D721Med (cell line): ENCODE measurements at regions not wholly inside any gene's neighbourhood (a gene's known extent, or its start where the extent isn't known, plus 50 kb on each side); places are given as distances from the start of the nearest gene placed in this dataset.
"Not testable (repeated sequence)": the region's sequence is repeated elsewhere in the genome, so short reads cannot be mapped to it uniquely, and the experiment has no call there.

Source experiments
- DNase-seq: peaks from one replicate; pipeline ENCODE4 v3.0.0; 2011; ENCODE audit warnings: low spot score; ENCODE audit not compliant: insufficient read length
- FAIRE-seq: peaks from 2 replicates; lab custom pipeline; 2011; peaks lifted over from hg19 to GRCh38; lab: Jason Lieb, UNC
- TF ChIP-seq, protein P1 (sequence below): IDR thresholded peaks from 2 replicates; pipeline ENCODE4 v1.5.1; 2012; ENCODE audit warnings: mild to moderate bottlenecking, control low read depth; ENCODE audit not compliant: insufficient read depth; ENCODE audit errors: missing control alignments

DNA sequence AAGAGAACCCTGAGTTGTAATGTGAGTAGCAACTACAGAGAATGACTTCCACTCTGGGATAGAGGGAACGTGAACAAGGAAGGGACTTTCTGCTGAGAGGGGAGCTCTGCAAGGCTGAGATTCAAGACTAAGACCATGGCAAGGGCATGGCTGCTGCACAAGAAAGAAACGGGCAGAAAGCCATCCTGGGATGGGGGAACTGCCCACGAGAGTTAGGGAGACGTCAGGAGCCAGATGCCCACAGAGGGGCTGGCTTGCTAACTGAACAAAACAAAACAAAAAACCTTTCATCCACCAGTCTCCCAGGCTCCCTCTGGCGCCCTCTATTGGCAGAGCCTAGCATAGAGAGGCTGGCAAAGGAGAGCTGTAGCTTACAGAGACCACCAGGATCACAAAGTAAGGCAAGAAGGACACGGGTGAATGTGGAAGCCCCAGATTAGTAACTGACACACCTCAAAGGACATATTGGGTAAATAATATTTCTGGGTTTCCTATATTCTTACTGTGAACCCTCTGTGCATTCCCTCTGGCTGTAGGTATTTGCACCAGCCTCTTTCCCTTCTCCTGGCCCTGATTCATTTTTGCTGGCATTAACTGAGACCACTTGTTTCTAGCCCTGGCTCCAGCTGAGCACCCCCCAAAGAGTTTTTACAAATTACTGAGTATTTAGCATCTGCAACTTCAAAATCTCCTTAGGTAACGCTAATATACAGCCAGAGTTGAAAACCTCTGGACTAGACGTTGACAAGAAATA, 338.3 kb downstream of the EMP1 start:
- FAIRE-seq: no peak
- TF ChIP-seq, protein P1, sequence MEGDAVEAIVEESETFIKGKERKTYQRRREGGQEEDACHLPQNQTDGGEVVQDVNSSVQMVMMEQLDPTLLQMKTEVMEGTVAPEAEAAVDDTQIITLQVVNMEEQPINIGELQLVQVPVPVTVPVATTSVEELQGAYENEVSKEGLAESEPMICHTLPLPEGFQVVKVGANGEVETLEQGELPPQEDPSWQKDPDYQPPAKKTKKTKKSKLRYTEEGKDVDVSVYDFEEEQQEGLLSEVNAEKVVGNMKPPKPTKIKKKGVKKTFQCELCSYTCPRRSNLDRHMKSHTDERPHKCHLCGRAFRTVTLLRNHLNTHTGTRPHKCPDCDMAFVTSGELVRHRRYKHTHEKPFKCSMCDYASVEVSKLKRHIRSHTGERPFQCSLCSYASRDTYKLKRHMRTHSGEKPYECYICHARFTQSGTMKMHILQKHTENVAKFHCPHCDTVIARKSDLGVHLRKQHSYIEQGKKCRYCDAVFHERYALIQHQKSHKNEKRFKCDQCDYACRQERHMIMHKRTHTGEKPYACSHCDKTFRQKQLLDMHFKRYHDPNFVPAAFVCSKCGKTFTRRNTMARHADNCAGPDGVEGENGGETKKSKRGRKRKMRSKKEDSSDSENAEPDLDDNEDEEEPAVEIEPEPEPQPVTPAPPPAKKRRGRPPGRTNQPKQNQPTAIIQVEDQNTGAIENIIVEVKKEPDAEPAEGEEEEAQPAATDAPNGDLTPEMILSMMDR: peak; percentile 87
- peak; percentile 15 for DNase-seq

DNA sequence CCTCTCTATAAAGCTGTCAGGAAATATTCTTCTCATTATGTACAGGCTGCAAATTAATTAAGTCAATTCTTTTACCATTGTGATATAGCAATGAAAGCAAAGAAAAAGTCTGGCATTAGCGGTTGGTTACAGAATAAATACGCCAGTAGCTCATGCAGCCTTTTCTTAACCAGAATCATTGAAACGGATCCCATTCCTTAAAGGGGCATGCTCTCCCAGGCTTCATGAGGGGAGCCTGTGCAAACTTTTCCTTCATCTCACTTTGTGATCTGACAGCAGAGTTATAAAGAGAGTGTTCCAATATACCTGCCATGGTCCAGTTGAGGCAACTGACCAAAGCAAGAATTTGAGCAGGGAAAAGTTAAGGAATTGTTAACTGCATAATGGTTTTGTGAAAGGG, 337.7 kb downstream of the EMP1 start:
- TF ChIP-seq, protein P1: no peak
- DNase-seq (no peak), FAIRE-seq (no peak)

DNA sequence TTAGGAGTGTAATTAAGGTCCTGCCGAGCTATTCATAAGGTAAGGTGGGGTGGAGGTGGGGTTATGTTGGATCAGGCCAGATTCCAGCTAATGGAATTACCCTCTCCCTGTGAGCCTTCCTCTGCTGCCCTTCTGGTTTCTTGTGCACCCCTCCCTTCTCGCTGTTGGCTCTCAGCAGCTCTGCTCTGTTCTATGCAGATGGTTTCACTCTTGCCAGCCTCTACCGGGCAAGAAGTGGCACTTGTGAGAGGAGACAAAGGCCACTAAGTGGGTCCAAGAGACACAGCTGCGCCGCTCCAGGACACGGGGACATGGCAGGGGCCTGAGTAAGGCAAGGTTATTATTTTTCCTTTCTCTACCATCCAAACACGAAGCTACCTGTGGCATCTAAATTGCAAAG, 334.4 kb downstream of the EMP1 start:
- no peak for DNase-seq
- no peak for FAIRE-seq

DNA sequence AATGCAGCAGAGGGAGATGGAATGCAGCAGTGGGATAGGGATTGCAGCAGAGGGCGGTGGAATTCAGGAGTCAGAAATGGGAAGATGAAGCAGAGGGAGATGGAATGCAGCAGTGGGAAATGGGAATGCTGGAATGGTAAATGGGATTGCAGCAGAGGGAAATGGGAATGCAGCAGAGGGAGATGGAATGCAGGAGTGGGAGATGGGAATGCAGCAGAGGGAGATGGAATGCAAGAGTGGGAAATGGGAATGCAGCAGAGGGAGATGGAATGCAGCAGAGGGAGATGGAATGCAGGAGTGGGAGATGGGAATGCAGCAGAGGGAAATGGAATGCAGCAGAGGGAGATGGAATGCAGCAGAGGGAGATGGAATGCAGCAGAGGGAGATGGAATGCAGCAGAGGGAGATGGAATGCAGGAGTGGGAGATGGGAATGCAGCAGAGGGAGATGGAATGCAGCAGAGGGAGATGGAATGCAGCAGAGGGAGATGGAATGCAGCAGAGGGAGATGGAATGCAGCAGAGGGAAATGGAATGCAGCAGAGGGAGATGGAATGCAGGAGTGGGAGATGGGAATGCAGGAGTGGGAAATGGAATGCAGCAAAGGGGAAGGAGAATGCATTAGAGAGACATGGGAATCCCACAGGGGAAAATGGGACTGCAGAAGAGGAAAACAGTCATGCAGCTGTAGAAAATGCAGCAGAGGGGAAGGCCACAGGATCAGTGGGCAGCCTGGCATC, 329.8 kb downstream of the EMP1 start:
- not testable (repeated sequence) for DNase-seq, FAIRE-seq

More for the DNA sequence above, 334.4 kb downstream of the EMP1 start:
- TF ChIP-seq, protein P1: no peak

DNA sequence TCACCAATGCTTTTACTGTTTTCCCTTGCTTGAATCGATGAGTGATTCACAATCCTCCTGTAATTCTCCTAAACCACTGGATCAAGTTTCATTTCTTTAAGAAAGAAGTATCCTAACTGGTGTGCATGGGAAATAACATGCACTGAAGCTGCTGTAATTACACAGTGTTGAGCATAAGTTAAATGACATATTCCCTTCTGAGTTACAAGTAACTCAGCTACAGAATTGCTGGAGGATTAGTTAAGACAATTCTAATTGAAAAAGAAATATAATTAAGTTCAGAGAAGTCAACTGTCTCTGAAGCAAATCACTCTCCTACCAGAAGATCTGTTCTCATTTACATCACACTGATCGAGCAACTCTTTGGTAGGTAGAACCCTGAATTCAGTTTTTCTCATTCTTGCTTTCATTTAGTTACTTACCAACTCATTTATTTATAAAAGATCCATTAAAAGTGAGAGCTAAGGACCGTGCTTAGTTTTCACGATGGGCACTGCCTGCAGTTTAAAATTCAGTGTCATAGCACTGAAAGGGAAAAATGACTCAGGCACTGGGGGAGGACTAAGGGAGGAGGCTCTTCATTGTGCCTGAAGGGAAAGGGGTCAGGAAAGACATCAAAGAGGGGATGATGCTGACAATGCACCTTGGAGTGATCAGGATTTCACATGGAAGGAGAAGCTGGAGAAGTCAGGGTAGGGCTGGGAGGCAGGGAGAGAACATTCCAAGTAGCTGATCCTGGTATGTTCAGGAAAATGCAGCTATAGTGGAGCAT, 327.2 kb downstream of the EMP1 start:
- TF ChIP-seq, protein P1: no peak
- FAIRE-seq (no peak), DNase-seq (no peak)

DNA sequence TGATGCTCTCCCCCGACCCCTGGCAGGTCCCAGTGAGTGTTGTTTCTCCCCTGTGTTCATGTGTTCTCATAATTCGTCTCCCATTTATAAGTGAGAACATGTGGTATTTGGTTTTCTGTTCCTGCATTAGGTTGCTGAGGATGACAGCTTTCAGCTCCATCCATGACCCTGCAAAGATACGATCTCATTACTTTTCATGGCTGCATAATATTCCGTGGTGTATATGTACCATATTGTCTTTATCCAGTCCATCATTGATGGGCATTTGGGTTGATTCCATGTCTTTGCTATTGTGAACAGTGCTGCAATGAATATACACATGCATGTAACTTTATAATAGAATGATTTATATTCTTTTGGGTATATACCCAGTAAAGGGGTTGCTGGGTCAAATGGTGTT, 321.5 kb downstream of the EMP1 start:
- DNase-seq, FAIRE-seq: not testable (repeated sequence)

DNA sequence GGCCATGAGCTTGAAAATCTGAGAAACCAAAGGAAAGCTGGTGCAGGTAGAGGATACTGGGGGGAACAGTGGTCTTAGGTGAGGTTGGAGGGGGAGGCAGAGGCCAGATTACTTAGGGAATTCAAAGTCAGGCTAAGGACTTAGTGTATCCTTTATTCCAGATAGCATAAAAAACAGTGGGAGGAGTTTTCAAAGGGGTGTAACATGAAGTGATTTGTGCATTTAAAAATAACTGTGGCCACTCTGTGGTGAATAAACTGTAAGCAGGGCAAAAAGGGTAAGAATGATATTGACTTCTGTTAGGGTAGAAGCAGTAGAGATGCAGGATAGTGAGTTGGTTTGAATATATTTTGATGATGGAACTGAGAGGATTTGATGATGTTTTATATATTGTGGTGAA, 313.2 kb downstream of the EMP1 start:
- DNase-seq (no peak), FAIRE-seq (no peak)
- TF ChIP-seq, protein P1: no peak
